ENCODE measurements at regions not wholly inside any gene's neighbourhood (a gene's known extent, or its start where the extent isn't known, plus 50 kb on each side); places are given as distances from the start of the nearest gene placed in this dataset.

DNA sequence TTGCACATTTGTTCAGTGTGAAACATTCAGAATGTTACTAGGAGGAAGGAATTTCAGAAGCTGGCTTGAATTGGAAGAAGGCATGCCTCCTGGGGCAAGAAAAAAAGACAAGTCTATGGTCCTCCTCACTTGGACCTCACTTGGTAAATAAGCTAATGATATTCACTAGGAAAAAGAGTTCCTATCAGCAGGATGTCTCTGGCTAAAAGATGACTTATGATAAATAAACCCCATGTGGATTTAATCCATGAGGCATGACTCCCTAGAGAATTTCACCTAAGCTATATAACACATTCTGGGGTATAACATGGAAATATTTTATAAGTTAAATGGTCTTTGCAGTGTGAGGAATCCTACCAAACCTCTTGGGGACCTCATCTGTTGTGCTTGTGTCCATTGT is 199.9 kb downstream of the LRIG3 start:
- Mint-ChIP-seq H3K4me3 (no peak overlapping the region), H3K9me3 (peaks cover 1 to 4% (median 2%) of the 10 kb centered on the region in 7 donors), H3K4me1 (no peaks in the 10 kb centered on the region), H3K27ac (no peak overlapping the region), H3K27me3 (ENCODE audit: low read depth in 3 of 3) (peaks cover 0 to 2% (median 0%) of the 10 kb centered on the region in 3 donors), H3K36me3 (no peaks in the 10 kb centered on the region)
- Histone ChIP-seq H4K20me1 (ENCODE audit: insufficient read depth, low read length) (no peaks in the 10 kb centered on the region), H3K36me3 (replicated peaks in 1 of 2; ENCODE audit: control insufficient read depth in 1 of 2, insufficient read depth in 2 of 2, low read length in 2 of 2) (no peaks in the 10 kb centered on the region), H3K79me2 (ENCODE audit: insufficient read depth, low read length) (no peaks in the 10 kb centered on the region), H3K9ac (ENCODE audit: insufficient read depth, low read length, poor library complexity, severe bottlenecking) (no peak overlapping the region), H3K27ac (ENCODE audit: low read depth in 1 of 2, low read length in 2 of 2) (no peak overlapping the region), H3K9me3 (replicated peaks in 1 of 2; ENCODE audit: control insufficient read depth in 1 of 2, insufficient read depth in 1 of 2, low read length in 2 of 2) (peaks cover 0 to 4% of the 10 kb centered on the region in 2 donors), H3K4me2 (replicated peaks; ENCODE audit: extremely low read depth, low read length, poor library complexity, severe bottlenecking) (no peak overlapping the region), H2AFZ (ENCODE audit: insufficient read depth, low read depth, low read length, poor library complexity, severe bottlenecking) (no peak overlapping the region), H3K27me3 (ENCODE audit: control insufficient read depth in 2 of 2, insufficient read depth in 2 of 2, low read length in 2 of 2) (no peaks in the 10 kb centered on the region), H3K4me3 (replicated peaks in 1 of 3; ENCODE audit: low read depth in 2 of 3, low read length in 3 of 3) (no peak overlapping the region), H3K4me1 (ENCODE audit: control insufficient read depth in 1 of 2, insufficient read depth in 2 of 2, low read length in 2 of 2) (no peaks in the 10 kb centered on the region)
- intact Hi-C loops (cut with micrococcal nuclease), result no loop called here
- no peak for DNase-seq
- TF ChIP-seq, protein P1, sequence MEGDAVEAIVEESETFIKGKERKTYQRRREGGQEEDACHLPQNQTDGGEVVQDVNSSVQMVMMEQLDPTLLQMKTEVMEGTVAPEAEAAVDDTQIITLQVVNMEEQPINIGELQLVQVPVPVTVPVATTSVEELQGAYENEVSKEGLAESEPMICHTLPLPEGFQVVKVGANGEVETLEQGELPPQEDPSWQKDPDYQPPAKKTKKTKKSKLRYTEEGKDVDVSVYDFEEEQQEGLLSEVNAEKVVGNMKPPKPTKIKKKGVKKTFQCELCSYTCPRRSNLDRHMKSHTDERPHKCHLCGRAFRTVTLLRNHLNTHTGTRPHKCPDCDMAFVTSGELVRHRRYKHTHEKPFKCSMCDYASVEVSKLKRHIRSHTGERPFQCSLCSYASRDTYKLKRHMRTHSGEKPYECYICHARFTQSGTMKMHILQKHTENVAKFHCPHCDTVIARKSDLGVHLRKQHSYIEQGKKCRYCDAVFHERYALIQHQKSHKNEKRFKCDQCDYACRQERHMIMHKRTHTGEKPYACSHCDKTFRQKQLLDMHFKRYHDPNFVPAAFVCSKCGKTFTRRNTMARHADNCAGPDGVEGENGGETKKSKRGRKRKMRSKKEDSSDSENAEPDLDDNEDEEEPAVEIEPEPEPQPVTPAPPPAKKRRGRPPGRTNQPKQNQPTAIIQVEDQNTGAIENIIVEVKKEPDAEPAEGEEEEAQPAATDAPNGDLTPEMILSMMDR (IDR thresholded peaks at IDR 0.05), result no peak

DNA sequence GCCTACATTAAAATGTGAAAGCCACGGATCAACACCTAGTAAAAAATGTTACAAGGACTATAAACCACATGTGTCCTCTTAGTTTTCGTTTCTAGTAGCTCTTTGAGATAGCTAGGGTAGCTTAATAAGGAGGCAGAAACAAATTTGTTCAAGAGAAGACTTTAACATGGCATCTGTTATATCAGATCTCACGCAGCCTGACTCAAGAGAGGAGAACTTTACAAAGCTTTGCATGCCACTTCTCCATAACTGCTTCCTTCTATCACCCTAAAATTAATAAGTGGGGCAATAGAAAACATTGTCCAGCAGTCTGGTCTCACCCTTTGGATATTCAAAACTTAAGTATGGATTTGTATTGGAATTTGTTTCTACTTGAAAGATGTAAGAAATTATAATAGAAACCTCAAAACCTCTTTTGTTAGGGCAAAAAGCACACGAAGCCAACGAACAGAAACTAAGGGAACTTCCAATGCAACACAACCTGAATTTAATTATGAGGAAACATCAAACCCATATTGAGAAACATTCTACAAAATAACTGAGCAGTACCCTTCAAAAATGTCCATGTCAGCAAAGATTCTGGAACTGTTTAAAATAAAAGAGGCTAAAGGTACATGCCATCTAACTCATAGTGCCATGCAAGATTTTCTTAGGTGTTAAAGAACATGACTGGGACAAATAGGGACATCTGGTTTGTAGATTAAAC is 194.8 kb downstream of the LRIG3 start:
- Mint-ChIP-seq H3K36me3 (no peaks in the 10 kb centered on the region), H3K4me3 (no peak overlapping the region), H3K27me3 (ENCODE audit: low read depth in 3 of 3) (peaks cover 0 to 2% (median 0%) of the 10 kb centered on the region in 3 donors), H3K9me3 (peaks cover 0 to 4% (median 2%) of the 10 kb centered on the region in 7 donors), H3K4me1 (no peaks in the 10 kb centered on the region), H3K27ac (no peak overlapping the region)
- WGBS (ENCODE audit: insufficient coverage), result 92% methylated on average over 2 of the region's 5 CpGs
- H3K4me2 ChIP-seq (replicated peaks; ENCODE audit: extremely low read depth, low read length, poor library complexity, severe bottlenecking), result no peak overlapping the region
- no peak overlapping the region for H2AFZ ChIP-seq (ENCODE audit: insufficient read depth, low read depth, low read length, poor library complexity, severe bottlenecking)
- no peak overlapping the region for H3K9ac ChIP-seq (ENCODE audit: insufficient read depth, low read length, poor library complexity, severe bottlenecking)
- H3K27me3 ChIP-seq (ENCODE audit: control insufficient read depth in 2 of 2, insufficient read depth in 2 of 2, low read length in 2 of 2), result no peaks in the 10 kb centered on the region
- no peak for DNase-seq
- H3K36me3 ChIP-seq (replicated peaks in 1 of 2; ENCODE audit: control insufficient read depth in 1 of 2, insufficient read depth in 2 of 2, low read length in 2 of 2), result no peaks in the 10 kb centered on the region
- no peaks in the 10 kb centered on the region for H3K79me2 ChIP-seq (ENCODE audit: insufficient read depth, low read length)
- H3K9me3 ChIP-seq (replicated peaks in 1 of 2; ENCODE audit: control insufficient read depth in 1 of 2, insufficient read depth in 1 of 2, low read length in 2 of 2), result no peaks in the 10 kb centered on the region
- H3K4me3 ChIP-seq (replicated peaks in 1 of 3; ENCODE audit: low read depth in 2 of 3, low read length in 3 of 3), result no peak overlapping the region
- no peak overlapping the region for H3K27ac ChIP-seq (ENCODE audit: low read depth in 1 of 2, low read length in 2 of 2)
- H4K20me1 ChIP-seq (ENCODE audit: insufficient read depth, low read length), result no peaks in the 10 kb centered on the region
- H3K4me1 ChIP-seq (ENCODE audit: control insufficient read depth in 1 of 2, insufficient read depth in 2 of 2, low read length in 2 of 2), result no peaks in the 10 kb centered on the region
- TF ChIP-seq, protein P1 (IDR thresholded peaks at IDR 0.05), result no peak
- intact Hi-C loops (cut with micrococcal nuclease), result no loop called here

Data from CD14-positive monocyte (primary cell).